Trophoblast cell (in vitro differentiated cells and primary cell): ENCODE measurements at regions not wholly inside any gene's neighbourhood (a gene's known extent, or its start where the extent isn't known, plus 50 kb on each side); places are given as distances from the start of the nearest gene placed in this dataset.

Experiments
- DNase-seq, 2 donors: peaks; one replicate each; pipeline ENCODE4 v3.0.0-alpha.2; 2016
- H2AFZ ChIP-seq: 2 replicates; pipeline ENCODE4 v1.6.1; 2013; ENCODE audit warnings: low read length, moderate library complexity, mild to moderate bottlenecking; ENCODE audit not compliant: insufficient read depth, poor library complexity
- H2AK5ac ChIP-seq: 2 replicates; pipeline ENCODE4 v1.6.1; 2013; ENCODE audit warnings: mild to moderate bottlenecking, low read length
- H2BK120ac ChIP-seq: 2 replicates; pipeline ENCODE4 v1.6.1; 2013; ENCODE audit warnings: low read length, mild to moderate bottlenecking, moderate library complexity; ENCODE audit not compliant: insufficient read depth, poor library complexity
- H2BK12ac ChIP-seq: 2 replicates; pipeline ENCODE4 v1.6.1; 2013; ENCODE audit warnings: mild to moderate bottlenecking, low read length, moderate library complexity
- H2BK5ac ChIP-seq: 2 replicates; pipeline ENCODE4 v1.6.1; 2013; ENCODE audit warnings: low read length, low read depth, moderate library complexity, mild to moderate bottlenecking; ENCODE audit not compliant: poor library complexity
- H3K14ac ChIP-seq: 2 replicates; pipeline ENCODE4 v1.6.1; 2013; ENCODE audit warnings: mild to moderate bottlenecking, low read length
- H3K18ac ChIP-seq: 2 replicates; pipeline ENCODE4 v1.6.1; 2013; ENCODE audit warnings: mild to moderate bottlenecking, low read length
- H3K23ac ChIP-seq: 2 replicates; pipeline ENCODE4 v1.6.1; 2013; ENCODE audit warnings: low read length
- H3K27ac ChIP-seq: 2 replicates; pipeline ENCODE4 v1.5.1; 2013; ENCODE audit warnings: low read depth, mild to moderate bottlenecking, inconsistent platforms, low read length, moderate library complexity
- H3K27me3 ChIP-seq: 2 replicates; pipeline ENCODE4 v1.6.1; 2013; ENCODE audit warnings: inconsistent platforms, mild to moderate bottlenecking, low read length, moderate library complexity; ENCODE audit not compliant: insufficient read depth
- H3K36me3 ChIP-seq, 2 experiments: 1 replicate in 1 of 2; 2 replicates in 1 of 2; pipeline ENCODE4 v1.6.1; 2013; ENCODE audit warnings: low read length in 2 of 2, mild to moderate bottlenecking in 2 of 2, moderate library complexity in 1 of 2; ENCODE audit not compliant: insufficient read depth in 2 of 2, control insufficient read depth in 1 of 2
- H3K4ac ChIP-seq: 2 replicates; pipeline ENCODE4 v1.6.1; 2013; ENCODE audit warnings: low read depth, mild to moderate bottlenecking, low read length, moderate library complexity
- H3K4me1 ChIP-seq, 2 experiments: 1 replicate in 1 of 2; 2 replicates in 1 of 2; pipeline ENCODE4 v1.6.1; 2013; ENCODE audit warnings: low read length in 2 of 2, mild to moderate bottlenecking in 2 of 2, moderate library complexity in 1 of 2; ENCODE audit not compliant: insufficient read depth in 2 of 2, control insufficient read depth in 1 of 2
- H3K4me2 ChIP-seq: 2 replicates; pipeline ENCODE4 v1.6.1; 2013; ENCODE audit warnings: inconsistent platforms, mild to moderate bottlenecking, low read length, moderate library complexity
- H3K4me3 ChIP-seq: 2 replicates; pipeline ENCODE4 v1.5.1; 2013; ENCODE audit warnings: mild to moderate bottlenecking, low read depth, low read length, inconsistent platforms
- H3K79me1 ChIP-seq: one replicate; pipeline ENCODE4 v1.6.1; 2013; ENCODE audit warnings: low read length
- H3K79me2 ChIP-seq: 2 replicates; pipeline ENCODE4 v1.6.1; 2013; ENCODE audit warnings: low read length, mild to moderate bottlenecking; ENCODE audit not compliant: control insufficient read depth, insufficient read depth, poor library complexity
- H3K9ac ChIP-seq: 2 replicates; pipeline ENCODE4 v1.6.1; 2013; ENCODE audit warnings: mild to moderate bottlenecking, low read length
- H3K9me3 ChIP-seq: 2 replicates; pipeline ENCODE4 v1.6.1; 2013; ENCODE audit warnings: low read depth, mild to moderate bottlenecking, control low read depth, inconsistent platforms, low read length; ENCODE audit not compliant: insufficient read depth
- H4K12ac ChIP-seq: 2 replicates; pipeline ENCODE4 v1.6.1; 2013; ENCODE audit warnings: low read depth, mild to moderate bottlenecking, low read length, moderate library complexity
- H4K8ac ChIP-seq: 2 replicates; pipeline ENCODE4 v1.6.1; 2013; ENCODE audit warnings: low read depth, mild to moderate bottlenecking, low read length, moderate library complexity
- H4K91ac ChIP-seq: one replicate; pipeline ENCODE4 v1.6.1; 2013; ENCODE audit warnings: low read depth, mild to moderate bottlenecking, low read length, moderate library complexity
- WGBS: extraction: QIAGEN DNeasy Blood & Tissue Kit; methylation state at CpG from one replicate; pipeline ENCODE4 v1.1.7; 2013; ENCODE audit warnings: missing lambda C conversion rate; ENCODE audit not compliant: insufficient read length, insufficient coverage; ENCODE audit errors: extremely low coverage; 5-methylcytosine and 5-hydroxymethylcytosine counted together

- Histone ChIP-seq H4K8ac (no peak overlapping the region), H3K79me2 (no peaks in the 10 kb centered on the region), H3K79me1 (no peaks in the 10 kb centered on the region), H3K27ac (no peak overlapping the region), H3K18ac (no peak overlapping the region), H4K12ac (no peak overlapping the region), H3K14ac (no peak overlapping the region), H3K23ac (no peak overlapping the region), H2BK5ac (no peak overlapping the region), H2BK120ac (no peak overlapping the region), H3K9ac (no peak overlapping the region), H3K4me3 (no peak overlapping the region), H3K4me2 (no peak overlapping the region), H2AK5ac (no peak overlapping the region), H3K27me3 (no peaks in the 10 kb centered on the region), H3K9me3 (peaks cover 2% of the 10 kb centered on the region), H2BK12ac (no peak overlapping the region), H3K36me3 (no peaks in the 10 kb centered on the region), H4K91ac (no peak overlapping the region), H3K4me1 (no peaks in the 10 kb centered on the region), H3K4ac (no peak overlapping the region), H2AFZ (no peak overlapping the region)
- no CpG with 5 or more reads among the region's 3 CpGs for WGBS
- DNase-seq: peak in 1 of 2 donors; percentile 33
Measured at GRCh38 chr18:10213526-10213925, 240.9 kb upstream of the APCDD1 start.

- no peak overlapping the region for H3K4me2 ChIP-seq
- no peaks in the 10 kb centered on the region for H3K36me3 ChIP-seq
- H4K91ac ChIP-seq: no peak overlapping the region
- no peaks in the 10 kb centered on the region for H3K79me1 ChIP-seq
- no peaks in the 10 kb centered on the region for H3K27me3 ChIP-seq
- no peak overlapping the region for H3K23ac ChIP-seq
- no peaks in the 10 kb centered on the region for H3K4me1 ChIP-seq
- H3K18ac ChIP-seq: no peak overlapping the region
- no peak overlapping the region for H2BK12ac ChIP-seq
- no peak overlapping the region for H2AFZ ChIP-seq
- H4K8ac ChIP-seq: no peak overlapping the region
- H3K14ac ChIP-seq: no peak overlapping the region
- no peak overlapping the region for H3K27ac ChIP-seq
- no peak overlapping the region for H3K4ac ChIP-seq
- H3K9ac ChIP-seq: no peak overlapping the region
- no peaks in the 10 kb centered on the region for H3K79me2 ChIP-seq
- no peak overlapping the region for H2AK5ac ChIP-seq
- H3K4me3 ChIP-seq: no peak overlapping the region
- H2BK120ac ChIP-seq: no peak overlapping the region
- no peak overlapping the region for H2BK5ac ChIP-seq
- no peak for DNase-seq
- H4K12ac ChIP-seq: no peak overlapping the region
- H3K9me3 ChIP-seq: peaks cover 2% of the 10 kb centered on the region
- no CpG with 5 or more reads among the region's 6 CpGs for WGBS
Measured at GRCh38 chr18:10215446-10215845, 239.0 kb upstream of the APCDD1 start.

GRCh38 chr18:10216791-10217190 is 237.6 kb upstream of the APCDD1 start:
- Histone ChIP-seq H3K36me3 (no peaks in the 10 kb centered on the region), H3K79me1 (no peaks in the 10 kb centered on the region), H4K12ac (no peak overlapping the region), H2AFZ (no peak overlapping the region), H4K91ac (no peak overlapping the region), H3K27ac (no peak overlapping the region), H3K79me2 (no peaks in the 10 kb centered on the region), H3K4me3 (no peak overlapping the region), H3K27me3 (no peaks in the 10 kb centered on the region), H3K4me2 (no peak overlapping the region), H2BK120ac (no peak overlapping the region), H3K9me3 (peaks cover 4% of the 10 kb centered on the region), H3K14ac (no peak overlapping the region), H3K4ac (no peak overlapping the region), H3K9ac (no peak overlapping the region), H3K23ac (no peak overlapping the region), H2BK5ac (no peak overlapping the region), H3K18ac (no peak overlapping the region), H4K8ac (no peak overlapping the region), H2BK12ac (no peak overlapping the region), H3K4me1 (no peaks in the 10 kb centered on the region), H2AK5ac (no peak overlapping the region)
- no peak for DNase-seq
- no CpG with 5 or more reads among the region's 2 CpGs for WGBS

- H3K4me3 ChIP-seq: no peak overlapping the region
- H3K36me3 ChIP-seq: no peaks in the 10 kb centered on the region
- H3K9ac ChIP-seq: no peak overlapping the region
- H2BK5ac ChIP-seq: no peak overlapping the region
- H2BK120ac ChIP-seq: no peak overlapping the region
- no peak overlapping the region for H3K4me2 ChIP-seq
- H4K12ac ChIP-seq: no peak overlapping the region
- H3K18ac ChIP-seq: no peak overlapping the region
- peaks cover 4% of the 10 kb centered on the region for H3K9me3 ChIP-seq
- no peak overlapping the region for H2AFZ ChIP-seq
- no peak overlapping the region for H4K8ac ChIP-seq
- H3K4ac ChIP-seq: no peak overlapping the region
- no peaks in the 10 kb centered on the region for H3K79me2 ChIP-seq
- no peaks in the 10 kb centered on the region for H3K4me1 ChIP-seq
- no peaks in the 10 kb centered on the region for H3K27me3 ChIP-seq
- H3K14ac ChIP-seq: no peak overlapping the region
- H3K79me1 ChIP-seq: no peaks in the 10 kb centered on the region
- no peak overlapping the region for H2AK5ac ChIP-seq
- no peak overlapping the region for H4K91ac ChIP-seq
- DNase-seq: no peak
- H3K27ac ChIP-seq: no peak overlapping the region
- H2BK12ac ChIP-seq: no peak overlapping the region
- WGBS: no CpG with 5 or more reads among the region's 2 CpGs
- no peak overlapping the region for H3K23ac ChIP-seq
Measured at GRCh38 chr18:10217211-10217610, 237.2 kb upstream of the APCDD1 start.
